HG03469 (cell line): ENCODE measurements at regions not wholly inside any gene's neighbourhood (a gene's known extent, or its start where the extent isn't known, plus 50 kb on each side); places are given as distances from the start of the nearest gene placed in this dataset.

Experiments used
- ATAC-seq: cut with Tn5 transposase; IDR thresholded peaks from one replicate; pipeline ENCODE4 v1.9.1; 2021; ENCODE audit warnings: mild to moderate bottlenecking, moderate library complexity, moderate number of reproducible peaks; ENCODE audit not compliant: unreplicated experiment

DNA sequence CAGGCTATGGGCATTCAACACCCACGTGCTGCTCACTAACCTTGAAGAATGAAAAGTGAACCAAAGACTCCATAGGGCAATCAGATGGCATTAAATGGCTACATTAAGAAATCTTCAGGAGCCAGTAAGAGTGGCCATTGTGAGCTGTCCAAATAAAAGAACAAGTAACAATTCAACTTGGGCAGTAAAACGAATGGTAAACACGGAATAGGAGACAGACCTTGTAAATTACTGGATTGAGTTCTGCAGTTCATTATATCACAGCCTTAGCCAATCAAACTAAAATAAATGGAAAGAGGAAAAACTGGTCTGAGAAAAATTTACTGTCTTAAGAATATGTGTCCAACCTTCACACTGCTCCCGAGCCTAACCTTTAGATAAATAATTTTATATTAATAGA lies 306.5 kb upstream of the ZNF521 start:
- no peak for ATAC-seq

DNA sequence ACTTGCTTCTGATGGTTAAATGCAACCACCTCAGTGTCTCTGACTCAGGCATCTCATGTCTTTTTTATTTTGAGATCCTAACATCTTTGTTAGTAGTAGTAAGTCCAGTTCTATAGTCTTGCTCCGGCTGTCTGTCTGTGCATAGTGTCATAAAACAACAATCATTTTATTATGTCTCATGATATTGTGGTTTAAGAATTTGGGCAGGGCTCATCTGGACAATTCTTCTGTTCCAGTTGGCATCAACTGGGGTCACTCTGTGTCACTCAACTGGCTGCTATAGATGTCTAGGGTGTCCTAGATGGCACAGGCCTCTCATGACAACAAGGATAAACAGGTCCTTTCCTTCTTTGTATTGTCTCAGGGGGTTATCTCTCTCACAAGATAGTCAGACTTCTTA lies 299.6 kb upstream of the ZNF521 start:
- ATAC-seq = no peak

DNA sequence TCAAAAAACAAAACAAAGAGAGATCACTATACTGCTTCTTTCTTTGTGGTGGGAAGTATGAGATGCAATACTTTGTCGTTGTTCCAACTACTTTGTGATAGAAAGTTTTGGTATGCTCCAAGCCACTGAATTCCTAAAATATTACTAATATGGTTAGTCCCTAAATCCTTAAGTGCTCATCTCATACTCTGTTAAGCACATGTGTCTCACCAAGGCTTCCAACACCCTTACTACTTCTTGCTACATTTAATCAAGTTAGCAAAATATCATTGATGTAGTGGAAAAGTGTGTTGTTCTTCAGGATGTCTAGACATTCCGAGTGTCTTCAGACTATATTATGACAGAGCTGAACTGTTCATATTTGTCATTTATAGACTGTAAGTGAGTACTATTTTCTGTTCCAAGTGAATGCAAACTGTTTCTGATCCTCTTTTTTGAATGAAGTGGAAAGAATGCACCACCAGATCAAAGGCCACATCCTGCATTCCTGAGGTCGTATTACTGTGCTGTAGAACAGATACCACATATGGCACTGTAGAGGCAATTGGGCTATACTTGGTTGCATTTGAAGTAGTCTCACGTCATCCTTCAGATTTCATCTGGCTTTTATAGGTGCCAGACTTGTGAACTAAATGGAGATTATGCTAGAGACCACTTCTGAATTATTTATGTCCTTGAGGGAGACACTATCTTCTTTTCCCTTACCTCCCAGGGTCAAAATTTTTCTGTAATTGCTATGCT lies 298.4 kb upstream of the ZNF521 start:
- ATAC-seq = no peak

DNA sequence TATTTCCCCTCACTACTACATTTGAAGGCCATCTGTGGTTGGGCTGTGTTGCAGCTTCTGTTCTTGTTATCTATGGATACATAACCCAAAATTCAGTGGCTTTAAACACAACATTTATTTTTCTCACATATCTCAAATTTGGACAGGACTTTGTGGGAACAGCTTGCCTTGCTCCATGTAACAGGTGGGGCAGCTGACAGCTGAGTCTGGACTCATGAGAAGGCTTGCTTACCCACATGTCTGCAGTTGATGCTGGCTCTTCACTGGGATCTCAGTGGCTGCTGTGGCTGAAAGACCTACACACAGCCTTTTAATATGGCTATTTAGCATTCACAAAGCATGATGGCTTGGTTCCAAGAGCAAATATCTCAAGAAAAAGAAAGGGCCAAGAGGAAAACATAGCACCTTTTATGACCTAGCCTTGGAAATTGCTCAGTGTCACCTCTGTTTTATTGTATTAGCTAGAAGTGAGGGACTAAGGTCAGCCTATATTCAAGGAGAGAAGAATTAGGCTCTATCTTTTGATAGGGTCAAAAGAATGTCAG lies 296.8 kb upstream of the ZNF521 start:
- ATAC-seq = no peak

DNA sequence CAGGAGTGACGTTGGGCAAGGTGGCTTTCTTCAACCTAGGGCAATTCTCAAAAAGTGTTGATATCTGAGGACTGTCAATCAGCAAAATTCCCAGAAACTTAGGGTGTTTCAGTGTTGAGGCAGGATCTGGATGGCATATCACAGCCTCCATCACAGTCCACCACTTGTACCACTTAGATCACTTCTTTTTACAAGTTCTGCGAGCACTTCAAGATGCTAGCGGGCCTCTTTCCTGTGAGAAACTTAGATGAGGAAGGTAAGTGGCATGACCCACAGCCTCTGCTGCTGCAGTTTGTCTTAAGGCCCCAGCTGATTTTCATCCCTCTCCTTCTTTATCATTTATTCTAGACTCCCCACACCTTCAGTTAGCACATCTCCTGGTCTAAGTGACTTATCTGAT lies 295.4 kb upstream of the ZNF521 start:
- ATAC-seq = no peak

DNA sequence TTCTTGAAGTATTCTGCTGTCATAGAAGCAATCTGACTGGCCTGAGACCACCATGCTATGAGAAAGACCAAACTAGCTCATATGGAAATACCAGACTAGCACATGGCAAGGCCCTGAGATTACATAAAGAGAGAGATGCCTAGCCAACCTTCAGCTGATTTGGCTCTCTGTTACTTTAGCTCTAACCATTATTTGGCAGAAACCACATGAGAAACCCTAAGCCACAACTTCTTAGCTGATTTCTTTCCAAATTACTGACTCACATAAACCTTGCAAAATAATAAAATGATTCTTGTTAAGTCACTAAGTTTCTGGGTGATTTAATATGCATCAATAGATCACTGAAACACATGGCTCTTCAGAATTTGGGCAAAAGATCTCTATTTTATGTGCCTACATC lies 295.0 kb upstream of the ZNF521 start:
- no peak for ATAC-seq

DNA sequence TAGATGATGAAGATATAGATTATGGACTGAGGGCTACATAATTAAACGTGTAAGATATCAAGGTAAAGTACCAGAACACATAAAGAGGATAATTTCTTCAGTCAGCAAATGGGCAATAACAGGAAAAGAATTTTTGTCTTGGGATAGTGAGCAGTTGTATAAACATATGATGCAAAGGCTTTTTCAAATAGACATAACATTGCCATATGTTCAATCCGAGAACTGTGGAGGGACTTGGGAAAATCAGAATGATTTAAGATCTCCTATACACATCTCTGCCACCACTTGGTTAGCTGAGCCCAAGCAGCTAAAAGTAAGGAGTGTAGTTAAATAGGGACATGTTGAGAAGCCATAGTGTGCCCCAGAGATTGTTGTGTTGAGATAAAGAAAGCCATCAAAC lies 287.6 kb upstream of the ZNF521 start:
- no peak for ATAC-seq

DNA sequence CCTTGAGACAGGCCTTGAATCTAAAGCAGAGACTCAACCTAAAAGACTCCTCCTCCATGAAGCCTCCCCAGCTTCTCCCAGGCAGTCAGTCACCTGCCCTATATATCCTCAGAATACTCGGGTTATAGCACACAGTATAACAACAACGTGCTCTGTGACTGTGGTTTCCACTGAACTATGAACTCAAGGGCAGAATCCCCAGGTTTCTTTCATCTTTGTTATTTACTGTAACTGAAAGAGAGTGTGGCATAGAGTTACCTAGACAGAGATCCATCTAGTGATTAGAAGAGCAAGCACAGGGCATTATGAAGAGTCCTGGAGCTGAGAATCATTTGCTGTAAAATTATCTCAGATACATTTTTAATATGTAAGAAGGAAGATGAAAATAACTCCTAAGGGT lies 281.6 kb upstream of the ZNF521 start:
- ATAC-seq = no peak

DNA sequence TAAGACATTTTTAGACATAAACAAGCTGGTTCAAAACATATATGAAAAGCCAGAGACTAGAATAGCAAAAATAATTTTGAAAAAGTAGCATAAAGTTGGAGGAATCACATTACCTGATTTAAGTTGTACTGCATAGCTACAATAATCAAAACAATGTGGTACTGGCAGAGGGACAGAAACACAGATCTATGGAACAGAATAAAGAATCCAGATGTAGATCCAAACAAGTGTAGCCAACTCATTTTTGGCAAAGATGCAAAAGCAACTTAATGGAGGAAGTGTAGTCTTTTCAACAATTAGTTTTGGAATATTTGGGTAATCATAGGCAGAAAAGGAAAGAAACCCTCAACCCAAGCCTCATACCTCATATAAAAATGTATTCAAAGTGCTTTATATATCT lies 278.7 kb upstream of the ZNF521 start:
- no peak for ATAC-seq

DNA sequence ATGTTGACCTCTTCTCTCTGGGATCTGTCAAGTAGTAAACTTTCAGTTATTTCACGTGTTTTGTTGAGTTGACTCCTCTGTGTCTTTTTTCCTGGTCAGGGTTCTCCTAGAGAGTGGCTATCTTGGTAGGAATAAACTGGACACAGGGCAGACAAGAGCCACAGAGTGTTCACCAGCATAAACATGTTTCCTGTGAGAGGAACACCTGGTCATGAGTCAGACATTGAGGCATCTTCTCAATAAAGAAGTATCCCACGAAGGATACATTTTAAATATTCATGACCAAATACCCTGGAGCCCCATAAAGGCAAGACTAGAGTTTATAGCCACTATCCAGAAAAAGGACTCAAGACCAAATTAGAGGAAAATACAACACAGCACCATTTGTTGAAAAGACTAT lies 269.7 kb upstream of the ZNF521 start:
- ATAC-seq = no peak

DNA sequence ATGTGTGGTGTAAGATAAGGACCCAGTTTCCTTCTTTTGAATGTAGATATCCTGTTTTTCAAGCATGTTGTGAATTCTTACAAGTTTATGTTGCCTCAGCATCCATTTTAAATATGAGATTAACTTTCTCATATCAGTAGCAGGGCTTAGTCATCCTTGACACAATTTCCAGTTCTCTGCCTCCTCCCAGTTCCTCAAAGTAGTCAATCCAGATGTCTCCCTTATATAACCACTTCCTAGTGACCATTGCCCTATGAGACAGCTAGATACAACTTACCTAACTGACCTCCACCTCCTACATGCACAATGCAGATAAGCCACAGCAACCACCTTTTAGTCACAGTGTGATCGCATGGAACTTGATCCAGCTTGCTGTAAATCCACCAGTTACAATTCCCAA lies 269.2 kb upstream of the ZNF521 start:
- ATAC-seq = no peak

DNA sequence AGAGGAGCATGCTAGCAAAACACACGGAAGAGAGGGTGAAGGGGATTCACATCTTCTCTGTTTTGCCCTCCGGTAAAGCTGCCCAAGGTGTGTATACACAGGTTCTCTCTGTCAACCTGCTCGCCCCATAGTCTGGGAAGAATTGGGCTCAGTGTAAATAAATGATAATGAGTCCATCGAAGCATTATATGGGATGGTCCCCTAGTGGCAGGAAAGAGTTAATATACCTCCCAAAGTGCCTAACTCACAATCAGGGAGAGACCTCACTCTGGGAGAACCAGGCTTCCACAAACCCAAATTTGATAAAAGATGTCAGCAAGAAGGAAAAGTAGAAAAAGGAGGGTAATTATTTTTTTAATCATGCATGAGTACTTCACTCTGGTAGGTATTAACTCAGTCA lies 262.2 kb upstream of the ZNF521 start:
- ATAC-seq = no peak

DNA sequence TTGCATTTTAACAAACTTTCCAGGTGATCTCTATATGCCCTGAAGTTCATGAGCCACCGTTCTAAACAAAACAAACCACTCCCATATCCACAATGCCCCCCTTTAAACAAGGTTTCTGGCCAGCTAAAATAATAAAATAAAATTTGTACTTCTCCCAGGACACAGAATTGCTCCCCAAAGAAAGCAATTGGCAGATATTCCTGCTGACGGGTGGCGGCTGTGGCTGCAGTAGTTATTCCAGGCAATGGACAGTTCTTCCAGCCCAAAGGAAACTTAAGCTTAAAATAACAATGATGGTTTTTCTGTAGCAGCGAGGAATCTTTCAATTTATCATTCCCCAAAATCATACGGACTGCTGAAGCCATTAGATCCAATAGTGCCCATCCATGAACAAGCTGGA lies 260.5 kb upstream of the ZNF521 start:
- no peak for ATAC-seq

DNA sequence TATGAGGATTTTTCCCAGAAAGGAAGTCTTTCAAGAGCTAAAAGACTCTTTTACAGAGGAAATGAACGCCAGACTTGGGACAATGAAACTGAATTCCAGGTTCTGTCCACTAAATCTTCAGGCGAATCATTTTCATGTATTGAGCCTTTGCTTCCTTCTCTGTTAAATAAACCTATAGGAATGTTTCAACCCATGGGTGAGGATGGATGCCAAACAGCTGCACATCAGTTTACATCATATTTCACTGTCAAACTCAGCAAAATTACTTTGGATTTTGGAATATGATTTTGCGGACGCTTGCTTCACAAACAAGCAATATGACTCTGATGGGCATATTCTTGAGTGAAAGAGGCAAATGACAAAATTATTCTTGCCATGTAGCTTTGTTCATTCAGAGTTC lies 256.1 kb upstream of the ZNF521 start:
- ATAC-seq = no peak

DNA sequence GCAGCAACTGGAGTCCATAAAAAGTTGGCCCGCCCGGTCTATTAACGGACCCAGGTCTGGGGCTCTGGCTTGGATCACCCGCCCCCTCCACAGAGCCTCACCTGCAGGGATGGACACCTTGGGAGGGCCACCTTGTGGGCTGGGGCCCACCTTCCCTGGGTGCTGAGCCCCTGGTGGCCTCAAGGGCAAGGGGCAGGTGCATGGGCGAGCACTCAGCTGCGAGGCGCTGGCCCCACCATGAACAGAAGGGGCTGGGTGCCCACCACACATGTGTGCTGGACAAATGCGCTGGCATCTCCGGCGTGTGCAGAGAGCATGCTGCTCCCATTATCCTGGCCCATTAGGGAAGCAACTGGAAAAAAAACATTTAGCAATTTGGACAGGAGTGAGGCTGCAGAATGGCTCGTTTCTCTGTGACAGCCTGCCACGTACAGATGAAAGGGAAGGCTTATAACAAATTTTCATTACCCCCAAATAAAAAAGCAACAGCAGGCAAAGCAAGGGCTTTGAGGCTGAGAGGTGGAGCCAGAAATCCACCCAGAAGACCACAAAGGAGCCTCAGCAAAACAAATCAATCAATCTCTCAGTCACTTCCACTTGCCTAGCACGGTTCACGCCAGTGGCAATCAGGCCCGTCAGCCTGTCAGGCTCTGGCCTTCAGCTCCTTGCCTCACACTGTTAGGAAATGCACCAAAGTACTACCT lies 253.1 kb upstream of the ZNF521 start:
- no peak for ATAC-seq

DNA sequence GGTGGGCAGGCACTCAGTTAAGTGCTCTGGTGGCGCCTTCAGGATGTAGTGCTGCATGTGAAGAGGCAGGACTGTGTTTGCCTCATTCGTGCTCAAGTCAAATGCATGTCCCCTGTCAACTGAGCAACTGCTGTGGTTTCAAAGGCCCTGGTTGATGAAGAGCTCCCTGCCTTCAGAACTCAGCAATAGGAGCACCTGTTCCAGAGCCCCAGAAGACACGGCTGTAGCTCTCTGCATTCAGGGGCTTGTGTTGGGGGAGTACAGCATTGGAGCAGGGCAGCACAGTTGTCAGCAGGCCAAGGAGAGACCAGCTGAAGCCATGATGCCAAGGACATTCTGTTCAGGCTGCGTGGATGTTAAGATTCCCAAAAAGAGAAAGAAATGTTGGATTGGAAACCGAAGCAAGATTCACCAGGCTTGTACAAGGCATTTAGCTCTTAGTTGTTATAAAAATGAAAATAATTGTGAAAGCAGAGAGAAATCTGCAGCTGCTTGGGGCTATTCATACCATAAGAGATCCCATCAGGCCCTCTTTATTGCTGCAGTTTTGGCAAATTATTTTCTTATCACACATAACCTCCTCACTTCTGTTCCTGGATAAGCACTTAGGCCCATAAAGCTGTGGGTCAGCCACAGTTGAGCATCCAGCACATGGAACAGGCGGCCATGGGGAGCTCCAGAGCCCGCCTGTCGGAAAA lies 252.4 kb upstream of the ZNF521 start:
- ATAC-seq = no peak

DNA sequence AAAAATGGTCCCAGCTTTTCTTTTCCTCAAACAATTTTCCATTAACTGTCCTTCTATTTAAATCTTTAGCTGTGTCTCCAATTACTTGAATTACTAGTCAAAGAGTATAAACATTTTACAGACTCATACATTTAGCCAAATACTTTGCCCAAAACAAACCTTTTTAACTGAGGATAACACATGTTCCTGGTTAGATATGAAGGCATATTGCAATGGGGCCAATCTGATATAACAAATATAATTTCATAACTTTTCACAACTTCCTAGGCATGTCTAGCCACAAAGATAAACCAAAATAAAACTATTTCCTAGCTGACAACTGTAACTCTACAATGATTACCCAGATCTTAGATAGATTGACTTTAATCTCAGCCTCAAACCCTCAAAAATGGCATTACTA lies 247.5 kb upstream of the ZNF521 start:
- no peak for ATAC-seq

DNA sequence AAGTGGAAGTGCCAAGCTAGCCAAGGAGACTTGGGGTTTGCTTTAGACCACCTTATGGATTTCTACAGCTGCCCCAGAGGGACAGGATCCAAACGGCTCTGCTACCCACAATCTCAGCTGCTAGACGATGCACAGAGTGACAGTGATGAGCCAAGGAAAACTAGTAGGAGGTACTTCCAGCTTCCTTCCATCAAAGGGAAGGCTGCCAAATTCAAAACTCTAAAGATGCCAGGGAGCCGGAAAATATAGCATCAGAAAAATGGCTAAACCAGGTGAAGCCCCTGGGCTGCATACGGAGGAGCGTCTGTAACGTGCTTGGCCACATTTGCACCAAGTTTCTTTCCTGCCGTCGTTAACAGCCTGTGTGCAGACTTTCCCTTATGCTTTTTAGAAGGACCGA lies 245.5 kb upstream of the ZNF521 start:
- ATAC-seq = no peak

DNA sequence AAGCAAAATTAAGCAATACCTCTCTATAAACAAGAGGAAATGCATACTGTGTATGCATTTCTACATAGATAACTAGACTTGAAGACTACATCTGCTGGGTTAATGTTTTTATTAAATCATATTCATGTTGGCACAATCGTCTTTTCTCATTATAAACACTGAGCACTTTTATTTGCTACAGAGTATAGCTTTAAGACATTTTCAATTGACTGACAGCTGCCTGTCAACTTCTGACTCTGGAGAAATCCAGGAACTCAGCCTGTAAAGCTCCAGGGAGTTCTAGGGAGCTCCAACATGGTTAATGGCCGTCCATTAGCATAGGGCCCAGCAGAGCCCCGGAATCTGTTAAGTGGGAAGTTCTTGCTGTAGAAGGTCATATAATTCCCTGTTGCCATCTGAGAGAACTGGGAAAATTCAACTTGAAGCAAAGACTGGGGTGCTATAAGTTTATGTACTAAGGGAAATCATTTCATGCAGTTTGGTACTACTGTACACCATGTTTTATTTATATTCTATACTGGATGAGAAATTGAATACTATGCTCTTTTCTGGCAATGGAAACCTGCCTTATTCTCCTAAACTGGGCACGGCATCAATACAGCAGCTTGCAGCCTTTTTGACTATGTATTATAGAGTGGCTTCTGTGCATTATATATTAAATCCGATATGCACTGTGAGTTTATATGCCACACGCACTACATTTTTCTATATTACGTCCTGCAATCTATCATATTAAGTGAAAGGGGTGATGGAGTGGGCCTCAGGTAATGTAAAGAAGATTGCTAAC lies 243.5 kb upstream of the ZNF521 start:
- no peak for ATAC-seq

DNA sequence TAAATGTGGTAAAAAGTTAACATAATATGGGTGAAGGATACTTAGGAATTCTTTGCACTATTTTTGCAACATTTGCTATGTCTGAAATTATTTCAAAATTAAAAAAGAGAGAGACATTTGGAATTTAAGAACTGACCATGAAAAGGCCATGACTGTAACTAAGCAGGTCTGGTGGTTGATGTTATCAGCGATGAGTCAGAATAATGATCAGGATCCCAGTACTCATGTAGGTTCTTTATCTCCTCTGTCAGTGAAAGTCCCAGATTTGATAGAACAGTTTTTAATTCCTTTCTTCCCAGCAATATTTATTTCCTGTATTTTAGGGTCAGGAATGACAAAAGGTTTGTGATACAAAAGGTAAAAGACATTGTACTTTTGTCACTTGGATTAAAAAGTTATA lies 242.4 kb upstream of the ZNF521 start:
- ATAC-seq = no peak

DNA sequence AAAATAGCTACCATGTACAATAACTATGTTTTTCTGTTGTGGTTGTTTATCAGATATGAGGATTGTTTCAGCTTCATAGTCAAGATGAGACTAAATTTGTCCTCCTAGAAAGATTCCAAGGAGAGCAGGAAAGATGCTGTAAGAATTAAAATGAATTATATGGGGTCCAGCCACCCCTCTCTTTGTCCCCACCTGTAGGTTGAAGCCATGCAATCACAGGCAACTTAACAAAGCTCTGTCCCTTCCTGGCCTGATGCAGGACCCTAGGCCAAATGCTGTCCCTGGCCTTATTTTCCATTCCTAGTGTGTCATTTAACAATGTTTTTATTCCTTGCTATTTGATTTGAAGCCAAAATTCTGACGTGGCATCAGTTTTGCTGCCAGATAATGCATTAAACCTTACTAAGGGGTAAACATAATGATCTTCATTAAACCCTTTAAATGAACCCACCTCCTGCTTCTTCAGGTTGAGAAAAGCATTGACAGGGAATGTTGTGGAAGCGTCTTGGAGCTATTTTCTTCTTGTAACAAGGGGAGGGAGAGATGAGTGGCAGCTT lies 240.9 kb upstream of the ZNF521 start:
- ATAC-seq = no peak
